Choroid plexus epithelial cell (primary cell): ENCODE measurements at regions not wholly inside any gene's neighbourhood (a gene's known extent, or its start where the extent isn't known, plus 50 kb on each side); places are given as distances from the start of the nearest gene placed in this dataset.

Experiments used
- DNase-seq: peaks from one replicate; pipeline ENCODE4 v3.0.0-alpha.2; 2010; ENCODE audit warnings: low read depth
- H3K4me3 ChIP-seq: 2 replicates; pipeline ENCODE4 v1.5.1; 2011; ENCODE audit warnings: low read depth, mild to moderate bottlenecking, control low read depth, low read length, moderate library complexity
- CTCF ChIP-seq: conservative IDR thresholded peaks from 2 replicates; pipeline ENCODE4 v1.5.1; 2011; ENCODE audit warnings: low read depth, mild to moderate bottlenecking, control low read depth, inconsistent platforms, low read length, moderate library complexity

- H3K4me3 ChIP-seq = no peak overlapping the region
- DNase-seq = no peak
- TF ChIP-seq CTCF = no peak
Measured at GRCh38 chr15:94760348-94760747, 529.0 kb downstream of the MCTP2 start.

GRCh38 chr15:94761574-94761973, 530.2 kb downstream of the MCTP2 start:
- TF ChIP-seq CTCF = no peak
- H3K4me3 ChIP-seq = no peak overlapping the region
- no peak for DNase-seq

GRCh38 chr15:94769089-94769488, 537.7 kb downstream of the MCTP2 start:
- no peak for TF ChIP-seq CTCF
- no peak for DNase-seq

GRCh38 chr15:94770199-94770598, 538.8 kb downstream of the MCTP2 start:
- DNase-seq = no peak
- TF ChIP-seq CTCF = no peak
- H3K4me3 ChIP-seq = no peak overlapping the region

More at GRCh38 chr15:94769089-94769488, 537.7 kb downstream of the MCTP2 start:
- H3K4me3 ChIP-seq = no peak overlapping the region

- TF ChIP-seq CTCF = no peak
- DNase-seq = no peak
- no peak overlapping the region for H3K4me3 ChIP-seq
Measured at GRCh38 chr15:94777037-94777436, 545.7 kb downstream of the MCTP2 start.

- TF ChIP-seq CTCF = no peak
- H3K4me3 ChIP-seq = no peak overlapping the region
- no peak for DNase-seq
Measured at GRCh38 chr15:94778840-94779239, 547.5 kb downstream of the MCTP2 start.

- TF ChIP-seq CTCF = no peak
- DNase-seq = no peak
Measured at GRCh38 chr15:94780166-94780565, 548.8 kb downstream of the MCTP2 start.

More at GRCh38 chr15:94780166-94780565, 548.8 kb downstream of the MCTP2 start:
- H3K4me3 ChIP-seq = no peak overlapping the region
